ENCODE measurements at regions not wholly inside any gene's neighbourhood (a gene's known extent, or its start where the extent isn't known, plus 50 kb on each side); places are given as distances from the start of the nearest gene placed in this dataset.

DNA sequence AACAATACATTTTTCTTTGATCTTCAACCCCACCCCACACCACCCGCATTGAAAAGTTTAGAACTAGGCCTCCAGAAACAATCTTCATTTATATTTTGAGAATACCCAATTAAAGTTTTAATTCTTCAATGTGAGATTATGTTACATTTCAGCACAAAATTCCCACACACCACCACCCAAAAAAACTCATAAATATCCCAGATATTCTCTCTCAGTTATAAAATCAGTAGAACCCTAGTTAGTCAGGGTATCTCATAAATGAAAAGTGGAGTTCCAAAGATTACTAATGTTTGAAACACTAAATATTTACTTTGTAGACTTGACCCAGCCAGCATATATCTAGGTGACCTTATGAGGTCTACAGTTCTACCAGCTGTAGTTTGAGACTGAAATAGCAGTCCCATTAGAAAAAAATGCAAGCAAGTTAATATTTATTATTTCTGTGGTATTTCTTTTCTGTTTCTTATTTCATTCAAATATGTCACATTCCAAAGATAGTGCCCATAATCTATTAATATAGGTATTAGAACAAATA, 371.0 kb downstream of the TENT5A start:
- TF ChIP-seq, protein P1, sequence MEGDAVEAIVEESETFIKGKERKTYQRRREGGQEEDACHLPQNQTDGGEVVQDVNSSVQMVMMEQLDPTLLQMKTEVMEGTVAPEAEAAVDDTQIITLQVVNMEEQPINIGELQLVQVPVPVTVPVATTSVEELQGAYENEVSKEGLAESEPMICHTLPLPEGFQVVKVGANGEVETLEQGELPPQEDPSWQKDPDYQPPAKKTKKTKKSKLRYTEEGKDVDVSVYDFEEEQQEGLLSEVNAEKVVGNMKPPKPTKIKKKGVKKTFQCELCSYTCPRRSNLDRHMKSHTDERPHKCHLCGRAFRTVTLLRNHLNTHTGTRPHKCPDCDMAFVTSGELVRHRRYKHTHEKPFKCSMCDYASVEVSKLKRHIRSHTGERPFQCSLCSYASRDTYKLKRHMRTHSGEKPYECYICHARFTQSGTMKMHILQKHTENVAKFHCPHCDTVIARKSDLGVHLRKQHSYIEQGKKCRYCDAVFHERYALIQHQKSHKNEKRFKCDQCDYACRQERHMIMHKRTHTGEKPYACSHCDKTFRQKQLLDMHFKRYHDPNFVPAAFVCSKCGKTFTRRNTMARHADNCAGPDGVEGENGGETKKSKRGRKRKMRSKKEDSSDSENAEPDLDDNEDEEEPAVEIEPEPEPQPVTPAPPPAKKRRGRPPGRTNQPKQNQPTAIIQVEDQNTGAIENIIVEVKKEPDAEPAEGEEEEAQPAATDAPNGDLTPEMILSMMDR (conservative IDR thresholded peaks at IDR 0.05; ENCODE audit: low read length), result no peak
- no peak for TF ChIP-seq EZH2phosphoT487 (IDR thresholded peaks at IDR 0.05; ENCODE audit: borderline replicate concordance, low read depth, low read length)
